Small intestine (tissue), 7 donors: ENCODE measurements at regions not wholly inside any gene's neighbourhood (a gene's known extent, or its start where the extent isn't known, plus 50 kb on each side); places are given as distances from the start of the nearest gene placed in this dataset.

Source experiments
- DNase-seq, 2 donors: peaks; one replicate each; pipeline versions ENCODE4 v3.0.0 to v3.0.0-alpha.2; 2013
- FAIRE-seq: peaks from 2 replicates; lab custom pipeline; 2012; peaks lifted over from hg19 to GRCh38; lab: Jason Lieb, UNC
- H3K27ac ChIP-seq, 3 donors: one replicate each; pipeline ENCODE4 v1.5.1; 2013; ENCODE audit warnings: low read length in 2 of 3, mild to moderate bottlenecking in 2 of 3, control low read depth in 1 of 3, inconsistent platforms in 1 of 3, low read depth in 1 of 3, moderate library complexity in 1 of 3
- H3K27me3 ChIP-seq, 3 donors: one replicate each; pipeline ENCODE4 v1.6.1; 2013; ENCODE audit warnings: low read length in 3 of 3, inconsistent platforms in 1 of 3; ENCODE audit not compliant: control insufficient read depth in 3 of 3, insufficient read depth in 3 of 3
- H3K36me3 ChIP-seq, 3 donors: one replicate each; pipeline ENCODE4 v1.6.1; 2013; ENCODE audit warnings: low read length in 3 of 3, inconsistent platforms in 1 of 3, low read depth in 1 of 3, mild to moderate bottlenecking in 1 of 3, moderate library complexity in 1 of 3; ENCODE audit not compliant: control insufficient read depth in 3 of 3, insufficient read depth in 2 of 3
- H3K4me1 ChIP-seq, 3 donors: one replicate each; pipeline ENCODE4 v1.6.1; 2013; ENCODE audit warnings: low read length in 2 of 3, inconsistent platforms in 1 of 3, low read depth in 1 of 3, mild to moderate bottlenecking in 1 of 3, moderate library complexity in 1 of 3; ENCODE audit not compliant: control insufficient read depth in 3 of 3, insufficient read depth in 2 of 3
- H3K4me3 ChIP-seq, 3 donors: one replicate each; pipeline ENCODE4 v1.5.1; 2013; ENCODE audit warnings: low read length in 3 of 3, control low read depth in 1 of 3, inconsistent platforms in 1 of 3, low read depth in 1 of 3, mild to moderate bottlenecking in 1 of 3, moderate library complexity in 1 of 3
- H3K9me3 ChIP-seq, 2 donors: one replicate each; pipeline ENCODE4 v1.6.1; 2013; ENCODE audit warnings: low read depth in 1 of 2, low read length in 1 of 2; ENCODE audit not compliant: control insufficient read depth in 2 of 2, insufficient read depth in 1 of 2
- WGBS, 3 donors: extraction: QIAGEN DNeasy Blood & Tissue Kit; methylation state at CpG; one replicate each; pipeline ENCODE4 v1.1.7; 2013; 5-methylcytosine and 5-hydroxymethylcytosine counted together
- donor health status: healthy with polysubstance abuse.
- donor health status: control.
- donor health status: control.
- donor health status: Bipolar disorder and iron deficiency.
- donor health status: healthy.

DNA sequence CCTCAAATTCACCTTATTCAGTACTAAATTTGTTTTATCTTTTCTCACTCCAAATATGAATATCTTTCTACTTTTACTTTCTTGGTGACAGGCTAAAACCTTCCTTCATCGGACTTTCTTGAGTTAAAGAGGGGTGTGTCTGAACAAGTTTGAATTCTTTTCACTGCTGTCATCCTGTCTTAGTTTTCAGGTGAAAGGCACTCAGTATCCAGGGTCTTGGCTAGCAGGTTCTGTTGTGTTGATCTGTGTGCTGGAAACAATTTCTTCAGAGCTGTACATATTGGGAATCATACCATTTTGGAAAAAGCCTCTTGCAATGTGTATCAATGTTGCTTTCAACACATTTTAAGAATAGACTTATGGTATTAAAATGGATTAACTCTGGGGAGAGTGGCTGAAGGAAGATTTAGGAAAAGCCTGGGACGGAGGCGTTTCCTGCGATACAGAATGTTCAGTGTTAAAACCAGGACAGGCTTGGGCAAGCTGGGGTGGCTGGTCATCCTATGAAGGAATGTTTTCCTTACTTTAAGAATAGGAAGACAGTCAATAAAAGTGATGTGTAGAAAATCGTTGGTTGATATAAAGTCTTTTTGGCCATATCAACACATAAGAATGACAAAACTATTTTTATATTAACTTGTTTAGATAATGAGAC is 350.7 kb upstream of the SPRED2 start:
- Histone ChIP-seq H3K27me3 (no peaks in the 10 kb centered on the region), H3K4me1 (no peaks in the 10 kb centered on the region), H3K9me3 (no peaks in the 10 kb centered on the region), H3K4me3 (no peak overlapping the region), H3K36me3 (no peaks in the 10 kb centered on the region), H3K27ac (no peak overlapping the region)
- FAIRE-seq (no peak), DNase-seq (no peak)
- 79 to 86% (median 80%) methylated on average over 5 of the region's 5 CpGs for WGBS, 3 donors

GRCh38 chr2:65782186-65782585 is 349.8 kb upstream of the SPRED2 start:
- Histone ChIP-seq H3K4me3 (no peak overlapping the region), H3K36me3 (no peaks in the 10 kb centered on the region), H3K27me3 (no peaks in the 10 kb centered on the region), H3K4me1 (no peaks in the 10 kb centered on the region), H3K27ac (no peak overlapping the region), H3K9me3 (no peaks in the 10 kb centered on the region)
- FAIRE-seq, result no peak
- no peak for DNase-seq
- WGBS, 3 donors, result 45 to 72% (median 48%) methylated on average over 1 of the region's 1 CpG

DNA sequence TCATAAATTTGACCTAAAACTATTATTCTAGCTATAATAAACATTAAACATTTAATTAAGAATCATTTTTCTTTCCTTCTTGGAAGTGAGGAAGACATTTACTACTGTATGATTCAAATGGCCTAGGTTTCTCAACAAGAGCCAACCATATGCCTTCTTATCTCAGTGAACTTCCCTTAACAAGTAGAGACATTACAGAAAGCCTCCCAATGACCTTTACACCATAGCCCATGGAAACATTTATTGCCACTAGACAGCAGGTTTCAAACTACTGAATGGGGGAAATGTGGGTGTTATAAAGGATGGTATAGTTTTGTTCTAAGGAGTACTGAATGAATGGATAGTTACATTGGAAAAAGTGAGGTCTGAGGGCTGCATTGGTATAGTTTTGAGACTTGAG is 349.4 kb upstream of the SPRED2 start:
- H3K9me3 ChIP-seq, result no peaks in the 10 kb centered on the region
- DNase-seq (no peak), FAIRE-seq (no peak)
- no peaks in the 10 kb centered on the region for H3K4me1 ChIP-seq
- H3K4me3 ChIP-seq, result no peak overlapping the region
- H3K27ac ChIP-seq, result no peak overlapping the region
- no peaks in the 10 kb centered on the region for H3K36me3 ChIP-seq
- H3K27me3 ChIP-seq, result no peaks in the 10 kb centered on the region

- no peaks in the 10 kb centered on the region for H3K9me3 ChIP-seq
- no peaks in the 10 kb centered on the region for H3K27me3 ChIP-seq
- 58 to 71% (median 70%) methylated on average over 1 of the region's 1 CpG for WGBS, 3 donors
- DNase-seq (no peak), FAIRE-seq (no peak)
- H3K27ac ChIP-seq, result no peak overlapping the region
- no peaks in the 10 kb centered on the region for H3K36me3 ChIP-seq
- H3K4me3 ChIP-seq, result no peak overlapping the region
- H3K4me1 ChIP-seq, result no peaks in the 10 kb centered on the region
Measured at GRCh38 chr2:65779021-65779420, 346.6 kb upstream of the SPRED2 start.

- 65 to 88% (median 71%) methylated on average over 2 of the region's 2 CpGs for WGBS, 3 donors
- Histone ChIP-seq H3K36me3 (no peaks in the 10 kb centered on the region), H3K27ac (no peak overlapping the region), H3K4me3 (no peak overlapping the region), H3K4me1 (no peaks in the 10 kb centered on the region), H3K9me3 (no peaks in the 10 kb centered on the region), H3K27me3 (no peaks in the 10 kb centered on the region)
- no peak for DNase-seq
- FAIRE-seq, result no peak
Measured at GRCh38 chr2:65778137-65778536, 345.7 kb upstream of the SPRED2 start.

GRCh38 chr2:65775839-65776238 is 343.4 kb upstream of the SPRED2 start:
- Histone ChIP-seq H3K36me3 (no peaks in the 10 kb centered on the region), H3K27ac (no peak overlapping the region), H3K27me3 (no peaks in the 10 kb centered on the region), H3K4me1 (no peaks in the 10 kb centered on the region), H3K4me3 (no peak overlapping the region), H3K9me3 (no peaks in the 10 kb centered on the region)
- no peak for DNase-seq
- 89 to 90% (median 90%) methylated on average over 2 of the region's 2 CpGs for WGBS, 3 donors
- FAIRE-seq, result no peak

GRCh38 chr2:65767946-65768345 is 335.5 kb upstream of the SPRED2 start:
- H3K27me3 ChIP-seq, result no peaks in the 10 kb centered on the region
- WGBS, 3 donors, result 76 to 82% (median 79%) methylated on average over 4 of the region's 4 CpGs

DNA sequence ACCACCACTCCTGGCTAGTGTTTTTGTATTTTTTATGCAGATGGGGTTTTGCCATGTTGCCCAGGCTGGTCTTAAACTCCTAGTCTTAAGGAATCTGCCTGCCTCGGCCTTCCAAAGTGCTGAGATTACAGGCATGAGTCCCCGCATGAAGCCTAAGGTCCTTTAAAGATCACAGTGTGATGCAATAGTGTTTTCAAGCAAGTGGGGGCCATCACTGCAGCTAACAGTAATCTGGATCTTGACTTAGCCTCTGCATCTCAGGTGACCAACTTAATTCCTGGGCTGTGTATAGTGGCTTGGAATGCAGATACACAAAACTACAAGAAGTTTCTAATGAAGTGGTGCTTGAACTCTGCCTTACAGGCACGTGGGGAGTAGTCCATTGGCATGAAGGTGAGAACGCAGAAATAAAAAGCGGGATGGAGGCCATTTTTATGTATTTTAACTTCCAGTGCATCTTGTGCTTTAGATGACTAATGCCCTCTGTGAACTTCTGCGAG is 334.4 kb upstream of the SPRED2 start:
- H3K4me3 ChIP-seq, result no peak overlapping the region
- no peaks in the 10 kb centered on the region for H3K4me1 ChIP-seq
- no peaks in the 10 kb centered on the region for H3K27me3 ChIP-seq
- no peak overlapping the region for H3K27ac ChIP-seq
- FAIRE-seq (no peak), DNase-seq (no peak)
- no peaks in the 10 kb centered on the region for H3K36me3 ChIP-seq
- 67 to 80% (median 73%) methylated on average over 6 of the region's 6 CpGs for WGBS, 3 donors
- no peaks in the 10 kb centered on the region for H3K9me3 ChIP-seq

More at GRCh38 chr2:65767946-65768345, 335.5 kb upstream of the SPRED2 start:
- DNase-seq (no peak), FAIRE-seq (no peak)
- Histone ChIP-seq H3K4me3 (no peak overlapping the region), H3K27ac (no peak overlapping the region), H3K9me3 (no peaks in the 10 kb centered on the region), H3K4me1 (no peaks in the 10 kb centered on the region), H3K36me3 (no peaks in the 10 kb centered on the region)

DNA sequence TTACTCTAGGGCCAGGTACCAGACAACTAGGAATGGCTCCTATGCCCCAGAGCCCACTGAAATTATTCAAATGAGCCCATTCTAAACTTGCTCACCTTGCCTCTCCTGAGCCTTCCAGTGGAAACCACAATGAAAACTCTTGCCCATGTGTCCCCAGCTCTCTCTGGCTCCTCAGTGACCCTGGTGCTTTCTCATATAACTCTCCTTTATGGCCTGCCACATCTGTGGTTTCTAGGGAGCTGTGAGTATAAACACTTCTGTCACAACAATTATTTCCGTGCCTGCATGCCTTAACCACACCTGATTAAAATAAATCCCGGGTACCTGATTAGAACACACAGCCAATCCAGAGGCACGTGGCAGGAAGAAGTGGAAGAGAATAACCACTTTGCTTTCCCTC is 333.0 kb upstream of the SPRED2 start:
- FAIRE-seq (no peak), DNase-seq (no peak)
- WGBS, 3 donors, result 38 to 74% (median 45%) methylated on average over 3 of the region's 3 CpGs
- H3K4me3 ChIP-seq, result no peak overlapping the region
- no peaks in the 10 kb centered on the region for H3K4me1 ChIP-seq
- no peaks in the 10 kb centered on the region for H3K36me3 ChIP-seq
- no peaks in the 10 kb centered on the region for H3K9me3 ChIP-seq
- H3K27ac ChIP-seq, result no peak overlapping the region
- H3K27me3 ChIP-seq, result no peaks in the 10 kb centered on the region
